HG03442 (cell line): ENCODE measurements at regions not wholly inside any gene's neighbourhood (a gene's known extent, or its start where the extent isn't known, plus 50 kb on each side); places are given as distances from the start of the nearest gene placed in this dataset.
A peak's percentile ranks its signal among the peaks of the same experiment; 100 is the strongest.
"Not testable (repeated sequence)": the region's sequence is repeated elsewhere in the genome, so short reads cannot be mapped to it uniquely, and the experiment has no call there.

Source experiments
- ATAC-seq: cut with Tn5 transposase; IDR thresholded peaks from one replicate; pipeline ENCODE4 v1.9.1; 2021; ENCODE audit warnings: mild to moderate bottlenecking, moderate library complexity; ENCODE audit not compliant: unreplicated experiment

DNA sequence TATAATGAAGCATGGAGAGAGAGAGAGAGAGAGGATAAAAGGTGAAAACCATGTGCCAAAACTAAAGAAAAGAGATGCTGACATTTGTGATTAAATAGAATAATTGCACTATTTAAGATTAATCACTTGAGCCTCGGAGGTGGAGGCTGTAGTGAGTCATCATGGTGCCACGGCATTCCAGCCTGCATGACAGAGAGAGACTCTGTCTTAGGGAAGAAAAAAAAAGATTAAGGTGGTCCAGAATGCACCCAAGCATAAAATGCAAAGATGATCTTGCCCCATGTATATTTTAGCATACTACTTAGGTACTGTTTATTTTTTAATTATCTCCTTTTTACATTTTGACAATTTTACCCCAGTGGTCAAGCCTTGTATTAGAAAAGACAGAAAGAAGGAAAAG, 742.5 kb downstream of the SPATA31A1 start:
- not testable (repeated sequence) for ATAC-seq

DNA sequence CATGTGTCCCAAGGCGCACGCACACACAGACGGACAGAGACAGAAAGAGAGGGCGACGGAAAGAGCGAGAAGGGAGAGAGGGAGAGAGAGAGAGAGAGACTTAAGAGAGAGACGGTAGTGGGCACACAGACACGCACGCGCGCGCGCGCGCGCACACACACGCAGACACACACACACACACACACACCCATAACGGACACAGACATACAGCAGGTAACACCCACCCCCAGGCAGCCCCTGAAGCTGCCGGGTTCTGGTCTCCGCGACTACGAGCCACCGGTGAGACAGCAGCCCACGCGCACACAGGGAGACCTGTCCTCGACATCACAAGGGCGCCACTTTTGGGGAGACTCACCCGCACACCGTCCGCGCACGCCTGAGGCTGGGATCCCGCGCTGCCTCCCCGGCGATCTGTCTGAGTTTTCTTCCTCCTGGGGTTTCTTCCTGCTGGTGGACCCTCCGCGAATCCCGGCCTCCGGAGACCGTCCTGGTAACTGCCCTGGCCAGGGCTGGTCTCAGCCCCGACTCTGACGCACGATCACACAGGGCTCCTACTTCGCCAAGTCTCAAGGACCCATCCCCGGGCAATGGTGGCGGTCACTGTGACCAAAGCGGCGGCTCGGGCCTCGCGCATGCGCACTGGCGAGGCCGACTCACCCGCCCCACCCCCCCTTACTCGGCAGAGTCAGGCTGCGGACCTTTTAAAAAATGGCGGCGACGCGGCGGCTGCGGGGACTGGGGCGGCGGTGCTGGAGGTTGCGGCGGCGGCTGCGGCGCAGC, 750.7 kb downstream of the SPATA31A1 start:
- not testable (repeated sequence) for ATAC-seq

DNA sequence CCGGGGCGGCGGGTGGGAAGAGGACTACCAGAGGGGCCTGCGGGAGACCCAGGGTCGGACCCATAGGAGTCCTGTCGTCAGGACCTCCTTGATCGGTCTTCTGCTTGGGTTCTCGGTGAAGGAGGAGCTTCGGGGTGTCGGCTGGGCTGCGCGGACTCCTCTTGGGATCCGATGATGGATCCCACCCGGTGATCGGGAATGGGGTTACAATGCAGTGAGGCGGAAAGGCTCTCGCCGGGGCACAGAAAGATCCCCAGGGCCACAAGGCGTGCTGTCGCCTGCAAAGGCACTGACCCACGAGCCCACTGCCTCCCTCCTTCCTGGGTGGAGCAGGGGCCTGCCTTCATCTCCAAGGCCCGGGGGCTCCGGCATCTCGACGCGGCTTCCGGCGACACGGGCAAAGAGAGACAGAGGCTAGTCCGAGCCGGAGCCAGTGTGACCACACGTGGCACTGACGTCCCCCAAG, 751.3 kb downstream of the SPATA31A1 start:
- ATAC-seq: not testable (repeated sequence)

DNA sequence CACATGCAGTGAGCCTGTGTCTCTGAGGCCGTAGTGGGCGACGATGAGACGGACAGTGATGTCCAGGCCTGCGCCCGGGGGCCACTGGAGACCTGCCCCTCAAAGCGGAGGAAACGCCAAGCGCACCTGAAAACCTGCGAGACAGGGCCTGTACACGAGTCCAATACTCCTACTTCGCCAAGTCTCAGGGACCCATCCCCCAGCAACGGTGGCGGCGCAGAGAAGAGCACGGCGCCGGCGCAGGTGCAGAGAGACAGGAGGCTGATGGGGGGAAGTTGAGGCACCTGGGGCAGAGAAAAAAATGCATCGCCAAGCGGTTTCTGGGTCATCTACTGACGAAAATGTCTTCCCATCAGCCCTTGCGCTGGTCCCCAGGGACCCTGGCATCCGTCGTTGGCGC, 751.8 kb downstream of the SPATA31A1 start:
- ATAC-seq: not testable (repeated sequence)

DNA sequence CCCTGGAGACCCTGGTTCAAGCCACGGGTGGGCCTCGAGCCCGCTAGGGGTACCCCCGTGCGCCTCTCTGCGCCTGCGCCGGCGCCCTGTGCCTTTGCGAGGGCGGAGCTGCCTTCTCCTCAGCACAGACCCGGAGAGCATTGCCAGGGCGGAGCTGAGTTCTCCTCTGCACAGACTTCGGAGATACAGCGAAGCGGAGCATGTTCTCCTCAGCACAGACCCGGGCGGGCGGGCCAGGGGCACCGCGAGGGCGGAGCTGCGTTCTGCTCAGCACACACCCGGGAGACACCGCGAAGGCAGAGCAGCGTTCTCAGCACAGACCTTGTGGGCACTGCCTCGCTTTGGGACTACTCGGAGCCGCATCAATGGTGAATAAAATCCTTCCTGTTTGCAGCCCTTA, 753.0 kb downstream of the SPATA31A1 start:
- ATAC-seq: not testable (repeated sequence)

DNA sequence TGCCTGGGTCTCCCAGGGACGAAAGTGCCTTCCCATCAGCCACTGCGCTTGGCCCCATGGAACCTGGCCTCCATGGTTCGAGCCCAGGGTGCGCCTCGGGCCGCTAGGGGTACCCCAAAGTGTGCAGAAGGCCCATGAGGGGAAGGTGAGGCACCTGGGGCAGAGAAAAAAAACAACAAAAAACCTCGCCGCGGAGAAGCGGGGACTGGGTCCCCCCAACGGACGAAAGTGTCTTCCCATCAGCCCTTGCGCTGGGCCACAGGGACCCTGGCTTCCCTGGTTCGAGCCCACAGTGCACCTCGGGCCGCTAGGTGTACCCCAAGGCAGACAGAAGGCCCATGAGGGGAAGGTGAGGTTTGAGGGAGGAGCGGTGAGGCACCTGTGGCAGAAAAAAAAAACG, 755.3 kb downstream of the SPATA31A1 start:
- ATAC-seq: not testable (repeated sequence)

DNA sequence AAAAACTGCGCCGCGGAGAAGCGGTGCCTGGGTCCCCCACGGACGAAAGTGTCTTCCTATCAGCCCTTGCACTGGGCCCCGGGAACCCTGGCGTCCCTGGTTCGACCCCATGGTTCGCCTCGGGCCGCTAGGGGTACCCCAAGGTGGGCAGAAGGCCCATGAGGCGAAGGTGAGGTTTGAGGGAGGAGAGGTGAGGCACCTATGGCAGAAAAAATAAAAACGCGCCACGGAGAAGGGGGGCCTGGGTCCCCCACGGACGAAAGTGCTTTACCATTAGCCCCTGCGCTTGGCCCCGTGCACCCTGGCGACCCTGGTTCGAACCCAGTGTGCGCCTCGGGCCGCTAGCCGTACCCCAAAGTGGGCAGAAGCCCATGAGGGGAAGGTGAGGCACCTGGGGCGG, 756.1 kb downstream of the SPATA31A1 start:
- ATAC-seq: not testable (repeated sequence)

DNA sequence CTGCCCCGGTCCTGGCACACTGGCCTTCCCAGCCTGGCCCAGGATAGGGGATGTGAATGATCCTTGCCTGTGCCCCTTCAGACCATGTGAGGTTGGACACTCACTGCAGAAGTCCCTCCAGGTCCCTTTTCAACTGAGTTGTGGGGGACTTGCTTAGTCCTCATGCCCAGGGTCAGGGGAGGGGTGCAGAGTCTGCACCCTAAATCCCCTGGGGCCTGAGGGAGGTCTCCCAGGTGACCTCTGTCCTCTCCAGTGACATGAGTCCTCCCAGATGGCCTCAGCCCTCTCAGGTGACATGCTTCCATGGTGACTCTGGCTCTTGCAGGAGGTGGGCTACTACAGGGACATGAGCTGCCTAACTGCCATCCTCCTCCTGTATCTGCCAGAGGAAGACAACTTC, 775.1 kb downstream of the SPATA31A1 start:
- not testable (repeated sequence) for ATAC-seq

DNA sequence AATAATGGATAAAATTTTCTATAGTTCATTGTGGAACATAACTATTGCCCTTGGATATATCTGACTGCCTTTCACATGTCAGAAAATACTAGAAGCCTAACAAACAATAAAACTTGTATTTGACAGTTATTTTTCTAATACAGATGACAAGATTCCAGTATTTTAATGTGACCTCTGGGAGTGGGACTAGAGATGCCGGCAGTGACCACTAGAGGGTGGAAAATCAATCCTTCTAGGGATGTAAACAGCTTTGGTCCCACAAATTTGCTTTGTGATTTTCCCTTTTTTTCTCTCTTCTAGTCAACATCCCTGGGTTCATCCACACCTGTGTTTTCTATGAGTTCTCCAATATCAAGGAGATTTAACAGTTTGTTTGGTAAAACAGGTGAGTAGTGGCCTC, 813.7 kb downstream of the SPATA31A1 start:
- peak; percentile 71 for ATAC-seq

DNA sequence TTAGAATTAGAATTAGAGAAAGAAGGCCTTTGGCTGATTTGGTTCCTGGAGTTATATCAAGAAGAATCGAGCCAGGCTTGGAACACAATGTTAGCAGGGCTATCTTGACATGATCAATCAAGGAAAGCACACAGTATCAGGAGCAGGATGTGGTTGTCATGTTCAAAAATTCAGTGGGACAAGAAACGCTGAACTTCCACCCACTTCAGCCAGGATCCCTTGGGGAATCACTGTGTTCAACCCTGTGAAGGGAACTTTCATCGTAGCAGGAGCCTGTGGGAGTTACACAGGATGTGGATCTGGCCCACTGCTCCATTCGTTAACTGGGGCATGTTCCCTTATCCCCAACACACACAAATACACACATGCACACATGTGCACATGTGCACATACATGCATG, 817.8 kb downstream of the SPATA31A1 start:
- not testable (repeated sequence) for ATAC-seq

DNA sequence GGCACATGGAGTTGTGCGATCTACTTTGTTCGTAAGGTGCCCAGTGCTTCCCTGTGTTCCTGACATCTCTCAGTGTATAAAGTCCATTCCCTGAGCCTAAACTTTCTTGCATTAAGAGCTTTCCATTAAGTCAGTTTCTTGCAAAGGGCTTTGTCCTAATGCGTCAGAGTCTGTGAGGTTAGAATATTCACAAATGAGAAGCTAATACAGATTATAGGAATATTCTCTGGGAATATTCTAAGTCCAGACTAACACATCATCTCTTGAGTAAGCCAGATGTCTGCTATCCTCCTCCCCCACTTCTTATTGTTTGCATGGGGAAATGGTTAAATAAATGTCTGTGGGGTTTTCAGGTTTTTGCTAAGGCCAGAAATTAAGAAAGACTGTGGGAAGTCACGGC, 818.6 kb downstream of the SPATA31A1 start:
- not testable (repeated sequence) for ATAC-seq

DNA sequence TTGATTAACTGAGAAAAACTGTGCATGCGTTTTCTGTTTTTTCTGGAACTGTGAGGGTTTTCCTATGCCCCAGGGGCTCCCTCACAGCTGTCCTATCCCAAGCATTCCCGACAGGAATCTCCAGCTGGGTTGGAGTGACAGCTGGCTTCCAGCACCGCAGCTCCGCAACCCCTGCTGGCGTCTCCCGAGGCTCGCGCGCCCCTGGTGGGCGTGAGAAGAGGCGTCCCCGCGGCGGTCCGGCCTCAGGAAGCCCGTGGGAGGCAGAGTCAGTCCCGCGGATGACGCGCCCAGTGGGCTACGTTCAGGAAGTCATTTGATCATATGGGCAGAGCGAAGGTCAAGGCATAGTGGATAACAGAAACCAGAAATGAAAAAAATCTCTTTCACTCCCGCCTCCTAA, 821.9 kb downstream of the SPATA31A1 start:
- ATAC-seq: not testable (repeated sequence)

DNA sequence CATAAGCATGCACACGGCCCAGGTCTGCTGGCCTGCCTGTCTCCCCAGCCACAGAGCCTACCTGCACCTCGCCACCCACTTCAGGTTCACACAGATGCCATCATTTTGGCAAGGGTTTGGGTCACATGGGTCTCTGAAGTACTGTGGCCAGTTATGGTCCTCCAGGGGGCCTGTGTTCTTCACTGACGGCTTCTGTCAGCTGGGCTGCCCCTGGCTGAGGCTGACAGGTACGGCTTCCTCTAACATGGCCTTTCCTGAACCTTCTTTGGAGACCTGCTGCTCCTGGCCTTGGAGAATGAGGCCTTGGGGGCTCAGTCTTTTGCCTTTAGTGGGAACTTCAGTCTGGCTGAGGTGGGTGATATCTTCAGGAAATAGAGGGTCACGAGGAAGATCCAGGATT, 835.9 kb downstream of the SPATA31A1 start:
- not testable (repeated sequence) for ATAC-seq

DNA sequence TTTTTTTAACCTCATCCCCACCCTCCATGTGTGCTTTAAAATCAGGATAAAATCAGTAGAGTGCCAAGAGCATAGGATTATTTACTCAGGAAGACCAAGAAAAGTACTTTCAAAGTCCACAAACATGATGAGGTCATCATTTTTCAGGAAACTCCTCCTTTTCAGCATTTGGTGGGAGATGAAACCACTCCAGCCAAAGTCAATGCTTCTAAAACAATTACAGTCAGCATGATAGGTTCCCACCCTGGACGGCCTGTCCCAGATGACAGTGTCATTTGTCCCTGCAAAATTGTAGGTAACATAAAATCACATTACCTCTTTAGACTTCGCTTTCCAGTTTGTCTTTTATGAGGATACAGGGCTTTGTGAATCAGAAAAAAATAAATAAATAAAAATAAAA, 836.7 kb downstream of the SPATA31A1 start:
- ATAC-seq: not testable (repeated sequence)

DNA sequence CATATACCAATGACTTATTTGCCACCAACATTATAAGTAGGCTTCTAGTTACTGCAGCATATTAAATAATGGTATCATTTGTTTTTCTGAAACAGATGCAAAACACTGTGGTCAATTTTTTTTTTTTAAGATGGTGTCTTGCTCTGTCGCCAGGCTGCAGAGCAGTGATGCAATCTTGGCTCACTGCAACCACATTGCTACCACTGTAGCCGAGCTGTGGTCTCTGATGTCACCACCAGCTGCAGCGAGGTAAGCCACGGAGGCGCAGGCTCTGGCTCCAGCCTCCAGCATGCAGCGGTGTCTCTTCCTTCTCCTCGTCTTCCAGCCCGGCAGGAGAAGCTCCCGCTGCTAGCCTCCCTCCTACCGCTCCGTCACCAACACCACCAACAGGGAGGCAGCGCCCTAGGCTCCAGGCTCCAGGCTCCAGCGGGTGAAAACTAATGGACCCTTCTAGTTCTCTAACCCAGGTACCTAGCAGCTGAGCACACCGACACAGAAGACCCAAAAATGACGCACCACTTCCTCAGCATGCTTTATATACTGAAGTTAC, 840.8 kb downstream of the SPATA31A1 start:
- ATAC-seq: not testable (repeated sequence)

DNA sequence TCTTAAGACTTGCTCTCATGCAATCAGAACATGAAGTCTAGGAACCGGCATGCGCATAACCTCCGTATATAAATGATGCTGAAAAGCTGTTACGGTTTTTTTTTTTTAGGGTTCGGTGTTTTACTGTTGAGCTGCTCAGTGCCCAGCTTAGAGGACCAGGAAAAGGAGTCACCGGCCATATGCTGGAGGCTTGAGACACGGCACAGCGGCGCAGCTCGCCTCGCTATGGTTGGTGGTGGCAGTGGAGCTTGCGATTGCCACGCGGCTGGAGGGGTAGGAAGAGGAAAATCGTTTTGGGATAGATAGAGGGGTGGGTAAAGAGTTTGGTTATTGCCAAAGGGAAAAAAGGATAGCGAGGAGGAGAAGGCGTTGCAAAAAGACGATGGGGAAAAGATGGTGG, 841.3 kb downstream of the SPATA31A1 start:
- ATAC-seq: not testable (repeated sequence)

DNA sequence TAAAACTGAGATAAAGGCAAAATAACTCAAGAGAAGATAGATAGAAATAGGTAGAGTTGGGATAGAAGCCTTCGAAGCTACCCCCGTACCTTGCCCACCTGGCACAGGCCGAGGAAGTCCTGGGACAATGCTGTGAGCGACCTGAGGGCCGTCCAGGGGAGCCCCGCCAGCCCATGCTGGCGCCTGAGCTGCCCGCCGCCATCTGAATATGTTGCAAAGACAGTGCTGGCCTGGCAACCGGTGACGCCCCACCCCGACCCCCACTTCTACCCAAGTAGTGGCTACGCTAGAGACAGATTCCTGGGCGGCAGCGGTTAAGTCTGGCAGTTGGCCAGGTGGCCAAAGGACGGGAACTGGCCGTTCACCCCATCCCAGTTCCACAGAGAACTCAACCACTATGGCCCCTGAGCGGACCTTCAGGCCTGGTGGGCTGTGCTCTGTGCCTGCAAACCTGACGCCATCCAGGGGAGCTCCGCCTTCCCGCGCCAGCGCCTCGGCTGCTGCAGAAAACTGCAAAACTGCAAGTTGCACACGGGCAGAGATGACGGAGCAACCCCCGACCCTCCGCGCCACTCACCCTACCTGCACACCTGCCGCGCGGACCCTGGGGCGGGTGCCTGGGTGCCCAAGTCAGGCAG, 866.2 kb downstream of the SPATA31A1 start:
- ATAC-seq: not testable (repeated sequence)

DNA sequence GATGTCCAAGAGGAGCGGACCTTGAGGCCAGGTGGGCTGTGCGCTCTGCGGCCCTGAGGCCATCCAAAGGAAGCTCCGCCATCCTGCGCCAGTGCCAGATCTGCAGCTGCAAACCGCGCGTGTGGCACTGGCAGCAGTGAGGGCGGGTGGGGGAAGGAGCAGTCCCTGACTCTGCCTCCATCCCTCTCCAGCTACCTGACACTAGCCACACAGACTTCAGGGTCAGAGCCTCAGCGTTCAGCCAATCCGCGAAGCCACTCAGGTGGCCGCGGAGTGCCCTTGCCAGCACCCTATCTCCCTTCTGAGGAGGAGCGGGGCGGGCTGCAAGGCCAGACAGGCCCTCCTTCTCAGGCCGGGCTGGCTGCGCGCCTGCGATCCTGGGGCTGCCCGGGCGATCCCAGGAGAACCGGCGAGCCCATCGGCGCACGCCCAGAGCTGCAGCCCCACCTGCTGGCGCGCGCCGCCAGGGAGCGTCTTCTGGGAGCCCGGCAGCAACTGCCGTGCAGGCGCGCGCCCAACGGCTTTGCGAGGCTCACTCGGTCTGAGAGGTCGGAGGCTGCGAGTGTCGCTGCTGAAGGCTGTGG, 867.2 kb downstream of the SPATA31A1 start:
- not testable (repeated sequence) for ATAC-seq

DNA sequence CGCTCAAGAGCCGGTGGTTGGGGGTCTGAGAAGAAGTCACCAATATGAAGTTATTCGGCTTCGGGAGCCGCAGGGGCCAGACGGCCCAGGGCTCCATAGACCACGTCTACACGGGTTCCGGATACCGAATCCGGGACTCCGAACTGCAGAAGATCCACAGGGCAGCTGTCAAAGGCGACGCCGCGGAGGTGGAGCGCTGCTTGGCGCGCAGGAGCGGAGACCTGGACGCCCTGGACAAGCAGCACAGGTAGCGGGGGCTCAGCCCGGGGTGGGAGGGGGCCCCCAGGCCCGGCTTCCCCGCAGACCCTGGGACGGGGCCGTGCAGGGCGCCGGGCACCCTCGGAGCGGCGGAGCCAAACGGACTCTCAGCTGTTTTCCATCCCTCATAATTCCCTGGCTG, 867.9 kb downstream of the SPATA31A1 start:
- ATAC-seq: not testable (repeated sequence)
